OCI-LY3 (cell line): ENCODE measurements at regions not wholly inside any gene's neighbourhood (a gene's known extent, or its start where the extent isn't known, plus 50 kb on each side); places are given as distances from the start of the nearest gene placed in this dataset.

Experiments used
- H2AFZ ChIP-seq: fragments of 200-600, 300-600 bp; shearing (Covaris generic); 2 replicates; pipeline ENCODE4 v1.6.0; 2014; ENCODE audit warnings: antibody characterized with exemption, low read depth, low read length
- H3K27ac ChIP-seq: fragments of 200-600, 300-600 bp; sonication (generic); 2 replicates; pipeline ENCODE4 v1.5.1; 2014; ENCODE audit warnings: mild to moderate bottlenecking, low read length, moderate library complexity, mixed read lengths
- H3K27me3 ChIP-seq: fragments of 200-600, 300-600 bp; sonication (generic); 2 replicates; pipeline ENCODE4 v1.6.1; 2014; ENCODE audit warnings: low read depth, low read length, mixed read lengths
- H3K36me3 ChIP-seq: fragments of 200-600, 300-600 bp; sonication (generic); replicated peaks from 2 replicates; pipeline ENCODE3; 2014; ENCODE audit warnings: low read depth, low read length, mixed read lengths
- H3K4me1 ChIP-seq: fragments of 300-600, 200-600 bp; sonication (generic); 2 replicates; pipeline ENCODE4 v1.6.1; 2014; ENCODE audit warnings: low read length, mixed read lengths
- H3K4me2 ChIP-seq: fragments of 200-600, 300-600 bp; sonication (generic); 2 replicates; pipeline ENCODE4 v1.6.1; 2014; ENCODE audit warnings: low read length, mixed read lengths
- H3K4me3 ChIP-seq: fragments of 300-600, 200-600 bp; sonication (generic); 2 replicates; pipeline ENCODE4 v1.5.1; 2014; ENCODE audit warnings: antibody characterized with exemption, mild to moderate bottlenecking, low read length, moderate library complexity
- H3K79me2 ChIP-seq: fragments of 300-600, 200-600 bp; shearing (Covaris generic); 2 replicates; pipeline ENCODE4 v1.6.1; 2014; ENCODE audit warnings: mild to moderate bottlenecking, low read length, mixed read lengths
- H3K9ac ChIP-seq: fragments of 300-600, 200-600 bp; shearing (Covaris generic); 2 replicates; pipeline ENCODE4 v1.6.0; 2014; ENCODE audit warnings: mild to moderate bottlenecking, low read length, moderate library complexity
- H3K9me3 ChIP-seq: fragments of 200-600, 300-600 bp; shearing (Covaris generic); 2 replicates; pipeline ENCODE4 v1.6.1; 2014; ENCODE audit warnings: low read length, mixed read lengths; ENCODE audit not compliant: insufficient read depth
- H4K20me1 ChIP-seq: fragments of 200-600, 300-600 bp; sonication (generic); 2 replicates; pipeline ENCODE4 v1.6.1; 2016; ENCODE audit warnings: low read length, mixed read lengths; ENCODE audit not compliant: insufficient read depth
- EZH2phosphoT487 ChIP-seq: fragments of 200-600 bp; shearing (Covaris generic); IDR thresholded peaks from 2 replicates; pipeline ENCODE4 v1.6.1; 2018; ENCODE audit warnings: antibody characterized with exemption, mixed run types, low read depth
- TF ChIP-seq, protein P1 (sequence below): fragments of 200-600, 300-600 bp; sonication (generic); IDR thresholded peaks from 2 replicates; pipeline ENCODE4 v1.5.1; 2014; ENCODE audit warnings: antibody characterized with exemption, low read length, low read depth

DNA sequence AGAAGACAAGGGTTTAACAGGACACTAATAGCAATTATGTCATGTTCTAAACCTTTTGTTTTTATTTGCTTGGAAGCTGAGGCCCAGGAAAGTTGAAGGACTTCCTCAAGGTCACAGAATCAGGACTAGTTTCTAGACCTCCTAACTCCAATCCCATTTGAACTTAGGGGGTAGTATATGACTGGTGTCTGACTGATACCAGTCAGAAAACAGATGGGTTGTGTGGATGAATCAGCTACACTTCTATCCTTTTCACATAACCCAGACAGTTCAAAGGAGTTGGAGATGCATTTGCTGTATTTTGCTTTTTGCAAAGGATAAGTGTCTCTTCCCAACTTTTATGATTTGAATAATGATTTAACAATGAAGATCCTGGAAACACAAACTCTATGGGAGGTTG lies 322.5 kb downstream of the HLX start:
- peaks cover 22% of the 10 kb centered on the region for H3K4me1 ChIP-seq
- H3K9ac ChIP-seq, result no peak overlapping the region
- H3K4me2 ChIP-seq, result no peak overlapping the region
- TF ChIP-seq, protein P1, sequence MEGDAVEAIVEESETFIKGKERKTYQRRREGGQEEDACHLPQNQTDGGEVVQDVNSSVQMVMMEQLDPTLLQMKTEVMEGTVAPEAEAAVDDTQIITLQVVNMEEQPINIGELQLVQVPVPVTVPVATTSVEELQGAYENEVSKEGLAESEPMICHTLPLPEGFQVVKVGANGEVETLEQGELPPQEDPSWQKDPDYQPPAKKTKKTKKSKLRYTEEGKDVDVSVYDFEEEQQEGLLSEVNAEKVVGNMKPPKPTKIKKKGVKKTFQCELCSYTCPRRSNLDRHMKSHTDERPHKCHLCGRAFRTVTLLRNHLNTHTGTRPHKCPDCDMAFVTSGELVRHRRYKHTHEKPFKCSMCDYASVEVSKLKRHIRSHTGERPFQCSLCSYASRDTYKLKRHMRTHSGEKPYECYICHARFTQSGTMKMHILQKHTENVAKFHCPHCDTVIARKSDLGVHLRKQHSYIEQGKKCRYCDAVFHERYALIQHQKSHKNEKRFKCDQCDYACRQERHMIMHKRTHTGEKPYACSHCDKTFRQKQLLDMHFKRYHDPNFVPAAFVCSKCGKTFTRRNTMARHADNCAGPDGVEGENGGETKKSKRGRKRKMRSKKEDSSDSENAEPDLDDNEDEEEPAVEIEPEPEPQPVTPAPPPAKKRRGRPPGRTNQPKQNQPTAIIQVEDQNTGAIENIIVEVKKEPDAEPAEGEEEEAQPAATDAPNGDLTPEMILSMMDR, result no peak
- no peak for TF ChIP-seq EZH2phosphoT487
- H4K20me1 ChIP-seq, result no peaks in the 10 kb centered on the region
- no peak overlapping the region for H3K4me3 ChIP-seq
- no peak overlapping the region for H2AFZ ChIP-seq
- H3K79me2 ChIP-seq, result no peaks in the 10 kb centered on the region
- H3K27ac ChIP-seq, result no peak overlapping the region
- no peaks in the 10 kb centered on the region for H3K36me3 ChIP-seq
- H3K9me3 ChIP-seq, result no peaks in the 10 kb centered on the region; the same call in 1 of the 2 replicates
- peaks cover 13% of the 10 kb centered on the region; the same call in 1 of the 2 replicates for H3K27me3 ChIP-seq

DNA sequence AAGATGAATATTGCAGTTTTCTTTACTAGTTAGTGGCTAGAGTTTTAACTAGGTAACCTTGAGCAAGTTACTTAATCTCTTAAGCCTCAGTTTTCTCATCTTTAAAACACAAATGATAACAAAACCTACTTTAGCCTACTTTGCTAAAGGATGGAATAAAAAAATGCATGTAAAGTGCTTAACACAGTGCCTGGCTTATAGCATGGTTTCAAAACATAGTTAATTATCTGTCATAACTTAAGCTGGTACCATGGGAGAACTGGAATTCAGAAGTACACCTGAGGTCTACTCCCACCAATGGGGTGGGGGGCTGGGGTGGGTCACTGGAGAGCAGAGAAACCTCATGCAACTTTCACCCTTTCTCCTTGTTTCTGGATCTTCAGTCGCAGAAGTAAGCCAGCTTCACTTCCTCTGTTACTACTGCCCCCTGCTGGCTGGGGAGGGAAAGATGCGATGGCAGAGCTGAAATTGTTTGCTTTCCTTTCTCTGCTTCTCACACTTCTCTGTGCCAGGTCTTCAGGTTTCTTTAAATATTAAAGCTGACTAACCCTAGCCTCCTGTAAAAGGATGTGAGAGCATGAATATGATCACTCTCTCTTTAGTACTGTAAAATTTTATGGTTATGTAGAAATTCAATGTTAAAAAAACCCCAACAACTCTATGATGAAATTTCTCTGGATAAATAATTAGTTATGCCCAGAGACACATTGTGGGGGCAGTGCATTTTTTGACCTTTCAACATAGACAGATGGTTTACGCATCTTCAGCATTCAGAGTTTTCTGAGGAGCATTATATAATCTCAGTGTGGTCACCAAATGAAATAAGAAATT lies 324.2 kb downstream of the HLX start:
- Histone ChIP-seq H3K9me3 (no peaks in the 10 kb centered on the region), H3K36me3 (no peaks in the 10 kb centered on the region), H3K4me2 (no peak overlapping the region), H4K20me1 (no peaks in the 10 kb centered on the region), H3K9ac (no peak overlapping the region), H3K27me3 (peaks cover 13% of the 10 kb centered on the region; the same call in 1 of the 2 replicates), H3K27ac (no peak overlapping the region), H3K4me3 (no peak overlapping the region), H3K79me2 (no peaks in the 10 kb centered on the region), H2AFZ (no peak overlapping the region), H3K4me1 (peaks cover 22% of the 10 kb centered on the region)
- TF ChIP-seq EZH2phosphoT487, result no peak
- TF ChIP-seq, protein P1, result peak; percentile 92

DNA sequence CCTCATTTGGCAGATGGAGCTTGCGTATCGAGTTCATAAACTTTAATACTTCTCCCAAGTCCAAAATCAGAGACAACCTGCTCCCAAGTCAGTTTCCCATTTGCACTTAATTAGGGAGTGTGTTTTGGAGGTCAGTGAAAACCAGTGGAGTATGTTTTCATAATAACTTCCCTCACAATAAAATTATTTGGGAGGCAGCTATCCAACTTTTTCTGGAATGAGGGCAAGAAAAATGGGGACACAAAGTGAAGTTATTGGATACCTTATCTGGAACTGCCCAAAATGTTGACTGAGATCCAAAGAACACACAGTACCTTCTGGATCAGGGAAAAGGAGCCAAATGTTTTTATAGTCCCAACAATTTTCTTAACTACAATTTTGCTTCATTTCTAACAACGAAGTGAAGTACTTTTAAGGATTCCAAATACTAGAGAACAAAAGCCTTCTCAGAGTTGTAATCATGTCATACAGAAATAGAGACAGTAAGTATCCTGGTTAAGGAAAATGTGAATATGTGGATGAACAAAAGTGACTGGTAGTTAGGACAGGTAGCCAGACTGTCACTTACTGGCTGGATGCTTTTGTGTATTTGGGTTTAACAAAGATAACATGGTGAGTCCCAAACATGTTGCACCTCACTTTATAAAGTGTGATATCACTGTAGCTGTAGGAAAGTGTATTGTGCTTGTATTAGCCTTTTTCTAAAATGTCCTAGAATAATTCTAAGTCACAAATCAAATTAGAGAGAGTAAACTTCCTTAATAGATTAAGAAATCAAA lies 325.0 kb downstream of the HLX start:
- Histone ChIP-seq H3K9me3 (no peaks in the 10 kb centered on the region), H3K27ac (no peak overlapping the region), H4K20me1 (no peaks in the 10 kb centered on the region), H2AFZ (no peak overlapping the region), H3K4me3 (no peak overlapping the region), H3K9ac (no peak overlapping the region), H3K79me2 (no peaks in the 10 kb centered on the region), H3K4me1 (peaks cover 22% of the 10 kb centered on the region), H3K36me3 (no peaks in the 10 kb centered on the region), H3K4me2 (no peak overlapping the region), H3K27me3 (peaks cover 13% of the 10 kb centered on the region; the same call in 1 of the 2 replicates)
- TF ChIP-seq, protein P1, result no peak
- no peak for TF ChIP-seq EZH2phosphoT487

- H3K27ac ChIP-seq, result no peak overlapping the region
- no peak overlapping the region for H3K4me3 ChIP-seq
- no peak overlapping the region for H3K9ac ChIP-seq
- no peak overlapping the region for H2AFZ ChIP-seq
- peaks cover 11% of the 10 kb centered on the region for H3K4me1 ChIP-seq
- H3K79me2 ChIP-seq, result no peaks in the 10 kb centered on the region
- peaks cover 13% of the 10 kb centered on the region; the same call in 1 of the 2 replicates for H3K27me3 ChIP-seq
- H3K9me3 ChIP-seq, result no peaks in the 10 kb centered on the region
- no peaks in the 10 kb centered on the region for H4K20me1 ChIP-seq
- H3K4me2 ChIP-seq, result no peak overlapping the region
- H3K36me3 ChIP-seq, result no peaks in the 10 kb centered on the region
- TF ChIP-seq, protein P1, result no peak
- no peak for TF ChIP-seq EZH2phosphoT487
Observed at GRCh38 chr1:221206076-221206475, 326.8 kb downstream of the HLX start.
